Vagina (tissue), 2 donors: ENCODE measurements at regions not wholly inside any gene's neighbourhood (a gene's known extent, or its start where the extent isn't known, plus 50 kb on each side); places are given as distances from the start of the nearest gene placed in this dataset.

Experiments
- POLR2A ChIP-seq, 2 donors: fragments of 450-650 bp; IDR thresholded peaks; one replicate each; pipeline ENCODE4 v1.6.1; 2017; ENCODE audit warnings: antibody characterized with exemption in 2 of 2, mild to moderate bottlenecking in 2 of 2, moderate library complexity in 2 of 2
- POLR2AphosphoS5 ChIP-seq, 2 donors: sonication (generic); formaldehyde crosslinking; IDR thresholded peaks; one replicate each; pipeline ENCODE4 v1.9.0; 2017; ENCODE audit warnings: antibody characterized with exemption in 2 of 2, mild to moderate bottlenecking in 2 of 2, low read depth in 1 of 2; ENCODE audit not compliant: insufficient read depth in 1 of 2
- TF ChIP-seq, protein P1 (sequence below), 3 experiments: fragments of 450-650 bp in 2 of 3; fragments of 200-600 bp in 1 of 3; sonication (generic) in 1 of 3; IDR thresholded peaks; one replicate each; pipeline ENCODE4 v1.5.1; 2017 to 2019; ENCODE audit warnings: antibody characterized with exemption in 3 of 3, mild to moderate bottlenecking in 2 of 3, moderate library complexity in 2 of 3

DNA sequence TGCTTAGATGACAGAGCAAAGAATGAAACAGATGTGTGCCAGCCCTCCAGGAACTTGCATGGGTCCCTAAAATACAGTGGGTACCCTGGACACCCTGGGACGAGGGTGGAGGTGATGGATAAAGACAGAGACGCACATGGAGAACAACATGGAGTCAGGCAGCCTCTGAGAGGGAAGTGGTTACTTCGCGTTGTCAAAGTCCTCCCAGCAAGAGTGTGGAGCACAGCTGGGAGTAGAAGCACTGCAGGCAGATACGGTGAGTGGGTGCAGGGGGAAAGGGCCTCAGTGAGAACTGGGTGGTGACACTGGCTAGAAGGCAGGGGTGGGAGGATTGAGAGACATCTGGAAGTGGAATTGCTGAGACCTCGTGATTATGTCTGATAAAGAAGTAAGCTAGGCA is 70.8 kb upstream of the PRR20G start:
- TF ChIP-seq POLR2A (IDR thresholded peaks at IDR 0.05), result no peak
- TF ChIP-seq, protein P1, sequence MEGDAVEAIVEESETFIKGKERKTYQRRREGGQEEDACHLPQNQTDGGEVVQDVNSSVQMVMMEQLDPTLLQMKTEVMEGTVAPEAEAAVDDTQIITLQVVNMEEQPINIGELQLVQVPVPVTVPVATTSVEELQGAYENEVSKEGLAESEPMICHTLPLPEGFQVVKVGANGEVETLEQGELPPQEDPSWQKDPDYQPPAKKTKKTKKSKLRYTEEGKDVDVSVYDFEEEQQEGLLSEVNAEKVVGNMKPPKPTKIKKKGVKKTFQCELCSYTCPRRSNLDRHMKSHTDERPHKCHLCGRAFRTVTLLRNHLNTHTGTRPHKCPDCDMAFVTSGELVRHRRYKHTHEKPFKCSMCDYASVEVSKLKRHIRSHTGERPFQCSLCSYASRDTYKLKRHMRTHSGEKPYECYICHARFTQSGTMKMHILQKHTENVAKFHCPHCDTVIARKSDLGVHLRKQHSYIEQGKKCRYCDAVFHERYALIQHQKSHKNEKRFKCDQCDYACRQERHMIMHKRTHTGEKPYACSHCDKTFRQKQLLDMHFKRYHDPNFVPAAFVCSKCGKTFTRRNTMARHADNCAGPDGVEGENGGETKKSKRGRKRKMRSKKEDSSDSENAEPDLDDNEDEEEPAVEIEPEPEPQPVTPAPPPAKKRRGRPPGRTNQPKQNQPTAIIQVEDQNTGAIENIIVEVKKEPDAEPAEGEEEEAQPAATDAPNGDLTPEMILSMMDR (IDR thresholded peaks at IDR 0.05), result no peak
- no peak for TF ChIP-seq POLR2AphosphoS5 (IDR thresholded peaks at IDR 0.05; ENCODE audit: insufficient read depth in 1 of 2, low read depth in 1 of 2)
